WTC11 (cell line): ENCODE measurements at regions not wholly inside any gene's neighbourhood (a gene's known extent, or its start where the extent isn't known, plus 50 kb on each side); places are given as distances from the start of the nearest gene placed in this dataset.

ENCODE experiments used
- ATAC-seq: fragments of 200-7000 bp; cut with Tn5 transposase; 2 replicates; pipeline ENCODE4 v1.10.0; 2021; ENCODE audit warnings: mild to moderate bottlenecking, moderate library complexity
- CTCF ChIA-PET: fragments of 300-600 bp; sonication (Branson Sonifier 250); formaldehyde crosslinking; loops from one replicate; lab custom pipeline; 2021; ENCODE audit warnings: antibody characterized with exemption; lab: Charles Lee
- POLR2A ChIA-PET: fragments of 350-600 bp; sonication (Branson Sonifier 250); formaldehyde crosslinking; loops from one replicate; lab custom pipeline; 2021; ENCODE audit warnings: antibody characterized with exemption; lab: Charles Lee
- DNase-seq: peaks from one replicate; pipeline ENCODE4 v3.0.0; 2021; ENCODE audit warnings: low spot score
- H3K27ac Mint-ChIP-seq: 2 replicates; pipeline ENCODE4 v1.8.0; 2021; ENCODE audit warnings: mixed read lengths
- H3K27me3 Mint-ChIP-seq: 2 replicates; pipeline ENCODE4 v1.8.0; 2021; ENCODE audit warnings: low read depth, mild to moderate bottlenecking, moderate library complexity, mixed read lengths
- H3K36me3 Mint-ChIP-seq: 2 replicates; pipeline ENCODE4 v1.8.0; 2021; ENCODE audit warnings: mixed read lengths
- H3K4me1 Mint-ChIP-seq: 2 replicates; pipeline ENCODE4 v1.8.0; 2022; ENCODE audit warnings: mixed read lengths
- H3K4me3 Mint-ChIP-seq: 2 replicates; pipeline ENCODE4 v1.8.0; 2021; ENCODE audit warnings: mild to moderate bottlenecking, moderate library complexity, mixed read lengths
- H3K9me3 Mint-ChIP-seq: 2 replicates; pipeline ENCODE4 v1.8.0; 2021; ENCODE audit warnings: mixed read lengths
- ATF3 ChIP-seq: sonication (generic); formaldehyde crosslinking; conservative IDR thresholded peaks from 2 replicates; pipeline ENCODE4 v1.8.1; 2022; ENCODE audit warnings: mild to moderate bottlenecking, missing genetic modification reagents
- E2F4 ChIP-seq: sonication (generic); formaldehyde crosslinking; IDR thresholded peaks from 2 replicates; pipeline ENCODE4 v1.8.1; 2022; ENCODE audit warnings: low read depth, mild to moderate bottlenecking, moderate library complexity, missing genetic modification reagents, borderline replicate concordance
- ELF4 ChIP-seq: sonication (generic); formaldehyde crosslinking; IDR thresholded peaks from 2 replicates; pipeline ENCODE4 v1.8.1; 2022; ENCODE audit warnings: low read depth, mild to moderate bottlenecking, moderate library complexity, missing genetic modification reagents
- HMGXB4 ChIP-seq: sonication (generic); formaldehyde crosslinking; IDR thresholded peaks from 2 replicates; pipeline ENCODE4 v1.8.1; 2023; ENCODE audit warnings: mild to moderate bottlenecking, moderate library complexity, missing genetic modification reagents
- NFYB ChIP-seq: sonication (generic); formaldehyde crosslinking; conservative IDR thresholded peaks from 2 replicates; pipeline ENCODE4 v1.8.0; 2022; ENCODE audit warnings: low read depth, missing genetic modification reagents
- NR2C2 ChIP-seq: sonication (generic); formaldehyde crosslinking; IDR thresholded peaks from 2 replicates; pipeline ENCODE4 v1.8.0; 2022; ENCODE audit warnings: mild to moderate bottlenecking, missing genetic modification reagents
- NR3C1 ChIP-seq: sonication (generic); formaldehyde crosslinking; conservative IDR thresholded peaks from 2 replicates; pipeline ENCODE4 v1.8.1; 2023; ENCODE audit warnings: low read depth, mild to moderate bottlenecking, missing genetic modification reagents
- RELA ChIP-seq: sonication (generic); formaldehyde crosslinking; IDR thresholded peaks from 2 replicates; pipeline ENCODE4 v1.8.1; 2022; ENCODE audit warnings: missing genetic modification reagents, mild to moderate bottlenecking, borderline replicate concordance
- TP53 ChIP-seq: sonication (generic); formaldehyde crosslinking; IDR thresholded peaks from 2 replicates; pipeline ENCODE4 v1.8.1; 2023; ENCODE audit warnings: mild to moderate bottlenecking, missing genetic modification reagents
- USF1 ChIP-seq: sonication (generic); formaldehyde crosslinking; IDR thresholded peaks from 2 replicates; pipeline ENCODE4 v1.8.0; 2022; ENCODE audit warnings: mild to moderate bottlenecking, missing genetic modification reagents
- USF2 ChIP-seq: sonication (generic); formaldehyde crosslinking; IDR thresholded peaks from 2 replicates; pipeline ENCODE4 v1.8.1; 2023; ENCODE audit warnings: mild to moderate bottlenecking, missing genetic modification reagents, moderate library complexity
- ZBTB43 ChIP-seq: sonication (generic); formaldehyde crosslinking; IDR thresholded peaks from 2 replicates; pipeline ENCODE4 v1.8.1; 2023; ENCODE audit warnings: mild to moderate bottlenecking, missing genetic modification reagents
- ZNF121 ChIP-seq: sonication (generic); formaldehyde crosslinking; IDR thresholded peaks from 2 replicates; pipeline ENCODE4 v1.8.0; 2023; ENCODE audit warnings: missing genetic modification reagents
- ZNF317 ChIP-seq: sonication (generic); formaldehyde crosslinking; IDR thresholded peaks from 2 replicates; pipeline ENCODE4 v1.8.1; 2023; ENCODE audit warnings: low read depth, mild to moderate bottlenecking, moderate library complexity, missing genetic modification reagents, borderline replicate concordance
- ZNF396 ChIP-seq: fragments of 250-450 bp; sonication (Bioruptor Pico); IDR thresholded peaks from 2 replicates; pipeline ENCODE4 v1.8.0; 2021; ENCODE audit warnings: mild to moderate bottlenecking, moderate library complexity, borderline replicate concordance
- ZNF532 ChIP-seq: fragments of 250-450 bp; sonication (Bioruptor Pico); IDR thresholded peaks from 2 replicates; pipeline ENCODE4 v1.9.0; 2021; ENCODE audit warnings: mild to moderate bottlenecking, borderline replicate concordance
- ZSCAN18 ChIP-seq: fragments of 250-450 bp; sonication (Bioruptor Pico); IDR thresholded peaks from 2 replicates; pipeline ENCODE4 v2.1.2; 2022; ENCODE audit warnings: mild to moderate bottlenecking, moderate library complexity

- ATAC-seq: no peak
- no peaks in the 10 kb centered on the region for H3K27me3 Mint-ChIP-seq
- CTCF ChIA-PET: interaction anchor here (6.3 kb wide), 1 partner anchor 322 kb away, joined by 99 read pairs; no protein-coding TSS in a partner anchor
- no peaks in the 10 kb centered on the region for H3K36me3 Mint-ChIP-seq
- POLR2A ChIA-PET: no interaction called here
- H3K27ac Mint-ChIP-seq: no peak overlapping the region
- H3K4me3 Mint-ChIP-seq: no peak overlapping the region
- no peak for TF ChIP-seq NR2C2 (CRISPR knock-in tag)
- TF ChIP-seq TP53 (CRISPR knock-in tag): no peak
- no peak for TF ChIP-seq ZBTB43 (CRISPR knock-in tag)
- no peak for TF ChIP-seq ZNF317 (CRISPR knock-in tag)
- TF ChIP-seq NR3C1 (CRISPR knock-in tag): no peak
- TF ChIP-seq RELA (CRISPR knock-in tag): no peak
- TF ChIP-seq USF1 (CRISPR knock-in tag): no peak
- TF ChIP-seq ZNF121 (CRISPR knock-in tag): no peak
- no peak for TF ChIP-seq HMGXB4
- TF ChIP-seq ZSCAN18: no peak
- no peak for TF ChIP-seq ZNF396 (CRISPR knock-in tag)
- no peak for TF ChIP-seq NFYB
- TF ChIP-seq ELF4 (CRISPR knock-in tag): no peak
- no peak for TF ChIP-seq USF2 (CRISPR knock-in tag)
- TF ChIP-seq ATF3: no peak
- no peak for TF ChIP-seq ZNF532 (CRISPR knock-in tag)
- no peak for TF ChIP-seq E2F4
- H3K9me3 Mint-ChIP-seq: no peaks in the 10 kb centered on the region
- no peak for DNase-seq
- H3K4me1 Mint-ChIP-seq: peaks cover 11% of the 10 kb centered on the region
Measured at GRCh38 chr5:152146566-152146965, 221.9 kb upstream of the GLRA1 start.
